IMR-90 (cell line): ENCODE measurements at regions not wholly inside any gene's neighbourhood (a gene's known extent, or its start where the extent isn't known, plus 50 kb on each side); places are given as distances from the start of the nearest gene placed in this dataset.

ENCODE experiments used
- ATAC-seq: fragments of 200-7000 bp; cut with Tn5 transposase; 2 replicates; pipeline ENCODE4 v1.9.1; 2020; ENCODE audit warnings: low read depth, mild to moderate bottlenecking, moderate library complexity
- BruUV-seq: library from RNA; stranded (reverse); fragments of 400-500 nt; replicated peaks from 2 replicates; lab custom pipeline; 2021; lab: Mats Ljungman, UMichigan
- CTCF ChIA-PET: fragments of 300-600 bp; formaldehyde crosslinking; extraction: SDS; loops from one replicate; lab custom pipeline; 2021; ENCODE audit warnings: antibody characterized with exemption; lab: Yijun Ruan, JAX
- POLR2A ChIA-PET: fragments of 300-600 bp; sonication (Branson Sonifier 250); formaldehyde crosslinking; loops from one replicate; lab custom pipeline; 2022; ENCODE audit warnings: antibody characterized with exemption; ENCODE audit not compliant: unreplicated experiment; lab: Charles Lee
- DNase-seq: peaks from one replicate; pipeline ENCODE4 v3.0.0; 2013
- H2AFZ ChIP-seq: replicated peaks from 2 replicates; pipeline ENCODE3; 2013; ENCODE audit warnings: low read length, mild to moderate bottlenecking; ENCODE audit not compliant: poor library complexity
- H2AK5ac ChIP-seq: 2 replicates; pipeline ENCODE4 v1.6.1; 2013; ENCODE audit warnings: low read depth, low read length, inconsistent platforms
- H2AK9ac ChIP-seq: replicated peaks from 2 replicates; pipeline ENCODE3; 2013; ENCODE audit warnings: mild to moderate bottlenecking, low read depth, low read length, moderate library complexity; ENCODE audit not compliant: poor library complexity
- H2BK120ac ChIP-seq: 2 replicates; pipeline ENCODE4 v1.6.1; 2013; ENCODE audit warnings: low read depth, low read length, inconsistent platforms
- H2BK15ac ChIP-seq: 3 replicates; pipeline ENCODE4 v1.6.1; 2013; ENCODE audit warnings: low read depth, low read length, inconsistent platforms
- H2BK20ac ChIP-seq: 2 replicates; pipeline ENCODE4 v1.6.1; 2013; ENCODE audit warnings: low read depth, mild to moderate bottlenecking, inconsistent platforms, low read length, moderate library complexity
- H2BK5ac ChIP-seq: 2 replicates; pipeline ENCODE4 v1.6.1; 2013; ENCODE audit warnings: mild to moderate bottlenecking, low read depth, low read length, inconsistent platforms; ENCODE audit not compliant: poor library complexity, severe bottlenecking
- H3K14ac ChIP-seq: replicated peaks from 2 replicates; pipeline ENCODE4 v1.6.1; 2013; ENCODE audit warnings: low read depth, low read length, inconsistent platforms
- H3K18ac ChIP-seq: 2 replicates; pipeline ENCODE4 v1.6.1; 2013; ENCODE audit warnings: low read depth, low read length, control low read depth
- H3K23ac ChIP-seq: 2 replicates; pipeline ENCODE4 v1.6.1; 2013; ENCODE audit warnings: low read depth, low read length, inconsistent platforms
- H3K27ac ChIP-seq: 2 replicates; pipeline ENCODE4 v1.5.1; 2013; ENCODE audit warnings: mild to moderate bottlenecking, control low read depth, low read length; ENCODE audit not compliant: insufficient read depth
- H3K27me3 ChIP-seq: 2 replicates; pipeline ENCODE4 v1.6.1; 2013; ENCODE audit warnings: low read length; ENCODE audit not compliant: control insufficient read depth, insufficient read depth
- H3K36me3 ChIP-seq: 2 replicates; pipeline ENCODE4 v1.6.1; 2013; ENCODE audit warnings: low read length, mixed read lengths; ENCODE audit not compliant: control insufficient read depth, insufficient read depth
- H3K4ac ChIP-seq: 2 replicates; pipeline ENCODE4 v1.6.1; 2013; ENCODE audit warnings: low read depth, low read length, inconsistent platforms
- H3K4me1 ChIP-seq: 2 replicates; pipeline ENCODE4 v1.6.1; 2013; ENCODE audit warnings: low read length, mixed read lengths; ENCODE audit not compliant: control insufficient read depth, insufficient read depth
- H3K4me2 ChIP-seq: 2 replicates; pipeline ENCODE4 v1.6.1; 2013; ENCODE audit warnings: low read depth, mild to moderate bottlenecking, control low read depth, low read length, moderate library complexity
- H3K4me3 ChIP-seq: 2 replicates; pipeline ENCODE4 v1.5.1; 2013; ENCODE audit warnings: low read depth, mild to moderate bottlenecking, control low read depth, low read length, moderate library complexity; ENCODE audit not compliant: insufficient read depth
- H3K56ac ChIP-seq: 2 replicates; pipeline ENCODE4 v1.6.1; 2013; ENCODE audit warnings: low read length, inconsistent platforms; ENCODE audit not compliant: insufficient read depth; ENCODE audit errors: extremely low read depth
- H3K79me1 ChIP-seq, 2 experiments: 2 replicates each; pipeline ENCODE4 v1.6.1; 2013; ENCODE audit warnings: low read length in 2 of 2, inconsistent platforms in 1 of 2, low read depth in 1 of 2
- H3K9ac ChIP-seq: 2 replicates; pipeline ENCODE4 v1.6.1; 2013; ENCODE audit warnings: low read depth, low read length, control low read depth
- H3K9me1 ChIP-seq: 2 replicates; pipeline ENCODE4 v1.6.1; 2013; ENCODE audit warnings: low read length, inconsistent platforms; ENCODE audit not compliant: insufficient read depth
- H3K9me3 ChIP-seq: 2 replicates; pipeline ENCODE4 v1.6.1; 2013; ENCODE audit warnings: low read length; ENCODE audit not compliant: control insufficient read depth, insufficient read depth
- H4K20me1 ChIP-seq: 2 replicates; pipeline ENCODE4 v1.6.1; 2013; ENCODE audit warnings: low read length, inconsistent platforms; ENCODE audit not compliant: insufficient read depth
- H4K5ac ChIP-seq: 2 replicates; pipeline ENCODE4 v1.6.1; 2013; ENCODE audit warnings: mild to moderate bottlenecking, low read depth, low read length, control low read depth
- H4K8ac ChIP-seq, 2 experiments: 2 replicates each; pipeline ENCODE4 v1.6.1; 2013; ENCODE audit warnings: low read depth in 2 of 2, low read length in 2 of 2, control low read depth in 1 of 2, inconsistent platforms in 1 of 2
- H4K91ac ChIP-seq: 2 replicates; pipeline ENCODE4 v1.6.1; 2013; ENCODE audit warnings: low read depth, low read length, inconsistent platforms; ENCODE audit not compliant: insufficient read depth
- BHLHE40 ChIP-seq: fragments of 150-350 bp; IDR thresholded peaks from 2 replicates; pipeline ENCODE4 v1.6.1; 2016; ENCODE audit warnings: mild to moderate bottlenecking, low read depth, low read length
- CEBPB ChIP-seq: IDR thresholded peaks from 2 replicates; pipeline ENCODE4 v1.6.1; 2012; ENCODE audit warnings: low read depth, low read length, improper control_type of control experiment
- CHD1 ChIP-seq: IDR thresholded peaks from 2 replicates; pipeline ENCODE4 v1.6.1; 2012; ENCODE audit warnings: low read depth, low read length, improper control_type of control experiment
- FOS ChIP-seq: fragments of 150-350 bp; IDR thresholded peaks from 2 replicates; pipeline ENCODE4 v1.6.1; 2016; ENCODE audit warnings: low read depth, low read length
- MAZ ChIP-seq: IDR thresholded peaks from 2 replicates; pipeline ENCODE4 v1.6.1; 2012; ENCODE audit warnings: low read depth, mild to moderate bottlenecking, low read length, improper control_type of control experiment, moderate library complexity, borderline replicate concordance
- NFE2L2 ChIP-seq: fragments of 150-350 bp; IDR thresholded peaks from 2 replicates; pipeline ENCODE4 v1.6.1; 2016; ENCODE audit warnings: low read depth, mild to moderate bottlenecking, low read length
- POLR2A ChIP-seq: IDR thresholded peaks from 2 replicates; pipeline ENCODE4 v1.6.1; 2012; ENCODE audit warnings: mild to moderate bottlenecking, low read depth, low read length
- RAD21 ChIP-seq: IDR thresholded peaks from 2 replicates; pipeline ENCODE4 v1.6.1; 2012; ENCODE audit warnings: low read length, improper control_type of control experiment
- RCOR1 ChIP-seq: IDR thresholded peaks from 2 replicates; pipeline ENCODE4 v1.6.1; 2012; ENCODE audit warnings: mild to moderate bottlenecking, low read length, improper control_type of control experiment; ENCODE audit not compliant: insufficient replicate concordance
- RFX5 ChIP-seq: IDR thresholded peaks from 2 replicates; pipeline ENCODE4 v1.8.0; 2012; ENCODE audit warnings: low read depth, mild to moderate bottlenecking, low read length, moderate library complexity
- dilution Hi-C: fragments of 300-500 bp; cut with HindIII; formaldehyde crosslinking; loops from one replicate; pipeline ENCODE4 v1.14.3; 2018; ENCODE audit warnings: low sequenced_read_pairs; ENCODE audit not compliant: unreplicated experiment
- in situ Hi-C: fragments of 300-500 bp; cut with MboI; formaldehyde crosslinking; loops from 3 replicates; pipeline ENCODE4 v1.14.3; 2019; ENCODE audit warnings: low sequenced_read_pairs, inconsistent platforms, mixed read lengths
- intact Hi-C: fragments of 100-400 bp; cut with micrococcal nuclease; formaldehyde crosslinking; loops from 2 replicates; pipeline ENCODE4 v1.10.0; 2022
- TF ChIP-seq, protein P1 (sequence below): conservative IDR thresholded peaks from 2 replicates; pipeline ENCODE4 v1.5.1; 2012; ENCODE audit warnings: mild to moderate bottlenecking, low read depth, low read length, improper control_type of control experiment

- no peaks in the 10 kb centered on the region for H3K27me3 ChIP-seq
- no peaks in the 10 kb centered on the region for H4K20me1 ChIP-seq
- no peak overlapping the region for H3K4me3 ChIP-seq
- no peak overlapping the region for H3K56ac ChIP-seq
- H3K9me3 ChIP-seq = no peaks in the 10 kb centered on the region
- no peak overlapping the region for H4K91ac ChIP-seq
- H3K79me1 ChIP-seq = no peaks in the 10 kb centered on the region
- H3K23ac ChIP-seq = no peak overlapping the region
- TF ChIP-seq, protein P1, sequence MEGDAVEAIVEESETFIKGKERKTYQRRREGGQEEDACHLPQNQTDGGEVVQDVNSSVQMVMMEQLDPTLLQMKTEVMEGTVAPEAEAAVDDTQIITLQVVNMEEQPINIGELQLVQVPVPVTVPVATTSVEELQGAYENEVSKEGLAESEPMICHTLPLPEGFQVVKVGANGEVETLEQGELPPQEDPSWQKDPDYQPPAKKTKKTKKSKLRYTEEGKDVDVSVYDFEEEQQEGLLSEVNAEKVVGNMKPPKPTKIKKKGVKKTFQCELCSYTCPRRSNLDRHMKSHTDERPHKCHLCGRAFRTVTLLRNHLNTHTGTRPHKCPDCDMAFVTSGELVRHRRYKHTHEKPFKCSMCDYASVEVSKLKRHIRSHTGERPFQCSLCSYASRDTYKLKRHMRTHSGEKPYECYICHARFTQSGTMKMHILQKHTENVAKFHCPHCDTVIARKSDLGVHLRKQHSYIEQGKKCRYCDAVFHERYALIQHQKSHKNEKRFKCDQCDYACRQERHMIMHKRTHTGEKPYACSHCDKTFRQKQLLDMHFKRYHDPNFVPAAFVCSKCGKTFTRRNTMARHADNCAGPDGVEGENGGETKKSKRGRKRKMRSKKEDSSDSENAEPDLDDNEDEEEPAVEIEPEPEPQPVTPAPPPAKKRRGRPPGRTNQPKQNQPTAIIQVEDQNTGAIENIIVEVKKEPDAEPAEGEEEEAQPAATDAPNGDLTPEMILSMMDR = no peak
- no peak for TF ChIP-seq BHLHE40
- no peak for TF ChIP-seq FOS
- no peak for TF ChIP-seq POLR2A
- no peak for TF ChIP-seq RFX5
- no peak for TF ChIP-seq RAD21
- no peak for TF ChIP-seq CHD1
- no peak for TF ChIP-seq NFE2L2
- TF ChIP-seq RCOR1 = no peak
- TF ChIP-seq CEBPB = no peak
- TF ChIP-seq MAZ = no peak
- no TSS peak for BruUV-seq
- H4K8ac ChIP-seq = no peak overlapping the region
- no peak overlapping the region for H2BK20ac ChIP-seq
- no peak overlapping the region for H2BK15ac ChIP-seq
- H3K36me3 ChIP-seq = no peaks in the 10 kb centered on the region
- DNase-seq (no peak), ATAC-seq (no peak)
- no peak overlapping the region for H2BK120ac ChIP-seq
- no peak overlapping the region for H3K14ac ChIP-seq
- H2AK5ac ChIP-seq = no peak overlapping the region
- H2AK9ac ChIP-seq = no peak overlapping the region
- intact Hi-C loops = no loop called here
- dilution Hi-C loops = no loop called here
- CTCF ChIA-PET = interaction anchor here (0.6 kb wide), 2 partner anchors 192 to 1307 kb away, joined by 3 to 4 read pairs; no protein-coding TSS in a partner anchor
- no peak overlapping the region for H2AFZ ChIP-seq
- POLR2A ChIA-PET = no interaction called here
- no peak overlapping the region for H3K27ac ChIP-seq
- no peak overlapping the region for H4K5ac ChIP-seq
- no peak overlapping the region for H3K9ac ChIP-seq
- H3K4ac ChIP-seq = no peak overlapping the region
- in situ Hi-C loops = no loop called here
- no peak overlapping the region for H3K4me2 ChIP-seq
- H3K18ac ChIP-seq = no peak overlapping the region
- no peaks in the 10 kb centered on the region for H3K9me1 ChIP-seq
- no peak overlapping the region for H2BK5ac ChIP-seq
- H3K4me1 ChIP-seq = peaks cover 2% of the 10 kb centered on the region; the same call in 1 of the 2 replicates
These were observed 1955.6 kb upstream of the CELF4 start for GRCh38 chr18:39521164-39521563.
